Activated B cell treated with CpG ODN at 0.5 μM for 24 hours (primary cell): ENCODE measurements at regions not wholly inside any gene's neighbourhood (a gene's known extent, or its start where the extent isn't known, plus 50 kb on each side); places are given as distances from the start of the nearest gene placed in this dataset.

ENCODE experiments used
- ATAC-seq: fragments of 200-7000 bp; cut with Tn5 transposase; one replicate; pipeline ENCODE4 v1.10.0; 2021; ENCODE audit warnings: low read depth, mild to moderate bottlenecking, moderate library complexity
- CTCF ChIA-PET: fragments of 350-600 bp; sonication (Branson Sonifier 250); formaldehyde crosslinking; loops from one replicate; lab custom pipeline; 2021; ENCODE audit warnings: antibody characterized with exemption; lab: Charles Lee
- POLR2A ChIA-PET: fragments of 350-600 bp; sonication (Branson Sonifier 250); formaldehyde crosslinking; loops from one replicate; lab custom pipeline; 2021; ENCODE audit warnings: antibody characterized with exemption; lab: Charles Lee
- DNase-seq: peaks from one replicate; pipeline ENCODE4 v3.0.0; 2022
- H3K27ac Mint-ChIP-seq: one replicate; pipeline ENCODE4 v1.8.0; 2020; ENCODE audit warnings: mixed read lengths
- H3K27me3 Mint-ChIP-seq: one replicate; pipeline ENCODE4 v1.8.0; 2021; ENCODE audit warnings: mixed read lengths
- H3K36me3 Mint-ChIP-seq: one replicate; pipeline ENCODE4 v1.8.0; 2021; ENCODE audit warnings: low read depth, mixed read lengths
- H3K4me1 Mint-ChIP-seq: one replicate; pipeline ENCODE4 v1.8.0; 2021; ENCODE audit warnings: mixed read lengths
- H3K4me3 Mint-ChIP-seq: one replicate; pipeline ENCODE4 v1.8.0; 2020; ENCODE audit warnings: mild to moderate bottlenecking, mixed read lengths
- H3K9me3 Mint-ChIP-seq: one replicate; pipeline ENCODE4 v1.8.0; 2020; ENCODE audit warnings: mixed read lengths
- intact Hi-C: fragments of 100-400 bp; cut with micrococcal nuclease; formaldehyde crosslinking; loops from one replicate; pipeline ENCODE4 v1.15.1; 2024
- TF ChIP-seq, protein P1 (sequence below): fragments of 200-600 bp; IDR thresholded peaks from one replicate; pipeline ENCODE4 v1.8.0; 2022; ENCODE audit warnings: antibody characterized with exemption, mild to moderate bottlenecking

DNA sequence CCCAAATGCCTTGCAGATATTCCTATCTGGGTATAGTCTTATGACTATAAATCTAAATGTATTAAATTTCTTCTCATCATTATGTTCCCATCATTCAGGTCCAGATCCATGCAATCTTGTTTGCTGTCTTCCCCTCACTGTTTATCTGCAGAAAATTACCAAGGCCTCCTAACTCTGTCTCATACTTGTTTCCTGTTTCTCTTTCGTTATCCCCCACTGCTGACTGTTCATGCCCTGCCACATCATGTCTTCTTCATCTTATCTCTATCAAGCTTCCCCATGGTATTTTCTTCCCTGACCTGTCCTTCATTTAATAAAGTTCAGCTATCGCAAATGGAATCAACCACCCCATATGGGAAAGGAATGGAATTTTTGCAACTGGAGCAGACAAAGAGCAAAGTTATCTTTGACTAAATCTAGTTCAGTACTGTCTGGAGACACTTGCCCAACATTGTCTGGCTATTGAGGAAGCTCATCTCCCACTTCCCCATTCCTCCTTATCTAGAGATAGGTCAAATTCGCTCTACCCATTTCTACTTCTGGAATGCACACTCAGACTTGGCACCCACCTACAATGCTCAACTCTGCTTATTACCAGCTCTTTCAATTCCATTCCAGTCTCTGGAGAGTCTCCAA, 1358.1 kb downstream of the EFNB2 start:
- no peaks in the 10 kb centered on the region for H3K27me3 Mint-ChIP-seq
- no peaks in the 10 kb centered on the region for H3K4me1 Mint-ChIP-seq
- POLR2A ChIA-PET, result no interaction called here
- ATAC-seq (no peak), DNase-seq (no peak)
- no peaks in the 10 kb centered on the region for H3K9me3 Mint-ChIP-seq
- TF ChIP-seq, protein P1, sequence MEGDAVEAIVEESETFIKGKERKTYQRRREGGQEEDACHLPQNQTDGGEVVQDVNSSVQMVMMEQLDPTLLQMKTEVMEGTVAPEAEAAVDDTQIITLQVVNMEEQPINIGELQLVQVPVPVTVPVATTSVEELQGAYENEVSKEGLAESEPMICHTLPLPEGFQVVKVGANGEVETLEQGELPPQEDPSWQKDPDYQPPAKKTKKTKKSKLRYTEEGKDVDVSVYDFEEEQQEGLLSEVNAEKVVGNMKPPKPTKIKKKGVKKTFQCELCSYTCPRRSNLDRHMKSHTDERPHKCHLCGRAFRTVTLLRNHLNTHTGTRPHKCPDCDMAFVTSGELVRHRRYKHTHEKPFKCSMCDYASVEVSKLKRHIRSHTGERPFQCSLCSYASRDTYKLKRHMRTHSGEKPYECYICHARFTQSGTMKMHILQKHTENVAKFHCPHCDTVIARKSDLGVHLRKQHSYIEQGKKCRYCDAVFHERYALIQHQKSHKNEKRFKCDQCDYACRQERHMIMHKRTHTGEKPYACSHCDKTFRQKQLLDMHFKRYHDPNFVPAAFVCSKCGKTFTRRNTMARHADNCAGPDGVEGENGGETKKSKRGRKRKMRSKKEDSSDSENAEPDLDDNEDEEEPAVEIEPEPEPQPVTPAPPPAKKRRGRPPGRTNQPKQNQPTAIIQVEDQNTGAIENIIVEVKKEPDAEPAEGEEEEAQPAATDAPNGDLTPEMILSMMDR, result no peak
- no peaks in the 10 kb centered on the region for H3K36me3 Mint-ChIP-seq
- H3K4me3 Mint-ChIP-seq, result no peak overlapping the region
- no peak overlapping the region for H3K27ac Mint-ChIP-seq
- intact Hi-C loops, result no loop called here
- CTCF ChIA-PET, result no interaction called here

DNA sequence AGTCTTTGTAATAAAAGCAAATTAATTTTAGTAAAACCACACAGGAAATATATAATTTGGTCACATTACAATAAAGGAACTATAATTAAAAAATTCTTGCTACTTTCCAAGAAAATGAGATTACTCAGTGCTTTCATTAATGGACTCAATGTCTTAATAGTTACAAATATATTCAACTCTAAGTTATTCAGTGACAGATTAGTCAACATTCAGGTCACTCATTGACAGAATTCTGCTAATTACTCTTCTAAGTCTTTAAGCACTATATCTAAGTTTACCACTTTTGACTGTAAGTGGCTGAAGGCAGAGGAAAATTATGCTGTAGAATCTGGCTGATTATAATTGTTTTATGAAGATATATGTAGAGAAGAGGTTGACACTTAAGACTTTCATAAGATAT, 1365.0 kb downstream of the EFNB2 start:
- Mint-ChIP-seq H3K9me3 (no peaks in the 10 kb centered on the region), H3K27ac (no peak overlapping the region), H3K4me1 (no peaks in the 10 kb centered on the region), H3K4me3 (no peak overlapping the region), H3K36me3 (no peaks in the 10 kb centered on the region), H3K27me3 (no peaks in the 10 kb centered on the region)
- ChIA-PET CTCF (no interaction called here), POLR2A (no interaction called here)
- intact Hi-C loops, result no loop called here
- ATAC-seq (no peak), DNase-seq (no peak)
- TF ChIP-seq, protein P1, result no peak

DNA sequence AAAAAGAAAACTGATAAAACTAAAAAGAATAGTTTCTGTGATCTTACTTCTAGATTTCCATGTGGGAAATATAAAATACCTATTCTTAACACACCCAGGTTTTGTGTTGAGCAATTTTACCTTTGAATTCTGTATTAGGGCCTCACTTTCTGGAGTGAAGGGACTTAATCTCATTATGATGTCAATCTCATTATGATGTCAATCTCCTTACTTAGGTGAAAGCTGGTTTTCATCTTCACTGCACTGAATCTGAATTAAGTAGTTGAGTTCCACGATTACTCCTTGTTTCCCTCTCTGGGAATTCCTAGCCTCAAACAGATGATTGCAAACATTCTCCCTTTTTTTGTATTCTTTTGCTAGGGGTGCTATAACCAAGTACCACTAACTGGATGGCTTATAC, 1367.2 kb downstream of the EFNB2 start:
- ChIA-PET POLR2A (no interaction called here), CTCF (no interaction called here)
- Mint-ChIP-seq H3K27me3 (no peaks in the 10 kb centered on the region), H3K9me3 (no peaks in the 10 kb centered on the region), H3K36me3 (no peaks in the 10 kb centered on the region), H3K4me3 (no peak overlapping the region), H3K4me1 (no peaks in the 10 kb centered on the region), H3K27ac (no peak overlapping the region)
- intact Hi-C loops, result no loop called here
- DNase-seq (no peak), ATAC-seq (no peak)
- TF ChIP-seq, protein P1, result no peak

GRCh38 chr13:105167385-105167784, 1368.1 kb downstream of the EFNB2 start:
- intact Hi-C loops, result no loop called here
- TF ChIP-seq, protein P1, result no peak
- H3K36me3 Mint-ChIP-seq, result no peaks in the 10 kb centered on the region
- CTCF ChIA-PET, result no interaction called here
- H3K4me1 Mint-ChIP-seq, result no peaks in the 10 kb centered on the region
- no peak overlapping the region for H3K4me3 Mint-ChIP-seq
- H3K9me3 Mint-ChIP-seq, result no peaks in the 10 kb centered on the region
- no peaks in the 10 kb centered on the region for H3K27me3 Mint-ChIP-seq
- no peak overlapping the region for H3K27ac Mint-ChIP-seq
- DNase-seq (no peak), ATAC-seq (no peak)
- POLR2A ChIA-PET, result no interaction called here

DNA sequence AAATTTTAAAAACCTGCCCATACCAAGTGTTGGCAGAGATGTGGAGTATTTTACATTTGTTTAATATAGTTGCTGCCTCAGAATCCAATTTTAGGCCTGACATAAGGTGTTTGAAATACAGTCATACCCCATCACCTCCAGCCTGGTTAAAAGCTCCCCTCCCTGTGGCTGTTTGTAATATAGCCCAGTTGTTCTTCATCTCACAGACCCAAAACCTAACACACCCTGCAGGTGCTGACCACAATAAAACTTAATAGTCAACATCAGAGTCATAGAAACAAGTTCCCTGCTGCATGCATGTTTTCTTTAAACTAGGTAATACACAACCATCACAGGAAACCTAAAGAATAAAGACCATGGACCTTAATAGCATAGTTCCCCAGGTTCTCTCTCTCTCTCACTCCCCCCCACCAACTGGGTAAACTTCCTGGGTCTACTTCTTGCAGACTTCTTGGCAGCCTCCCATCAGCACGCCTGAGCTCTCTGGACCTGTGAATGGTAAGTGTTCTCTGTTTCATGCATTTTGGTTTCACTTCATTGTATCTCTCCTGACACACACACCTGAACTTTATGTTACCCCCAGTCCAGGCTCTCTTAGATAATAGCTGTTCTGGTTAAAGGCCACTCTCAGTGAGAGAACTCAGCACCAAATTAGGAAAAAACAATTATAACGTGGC, 1369.9 kb downstream of the EFNB2 start:
- Mint-ChIP-seq H3K4me3 (no peak overlapping the region), H3K27me3 (no peaks in the 10 kb centered on the region), H3K27ac (no peak overlapping the region), H3K4me1 (no peaks in the 10 kb centered on the region), H3K36me3 (no peaks in the 10 kb centered on the region), H3K9me3 (no peaks in the 10 kb centered on the region)
- intact Hi-C loops, result no loop called here
- POLR2A ChIA-PET, result no interaction called here
- ATAC-seq (no peak), DNase-seq (no peak)
- CTCF ChIA-PET, result no interaction called here
- TF ChIP-seq, protein P1, result no peak
